Panc1 (cell line): ENCODE measurements at regions not wholly inside any gene's neighbourhood (a gene's known extent, or its start where the extent isn't known, plus 50 kb on each side); places are given as distances from the start of the nearest gene placed in this dataset.

ENCODE experiments used
- ATAC-seq: fragments of 200-7000 bp; cut with Tn5 transposase; 2 replicates; pipeline ENCODE4 v1.9.1; 2020; ENCODE audit warnings: mild to moderate bottlenecking, moderate library complexity
- BruUV-seq: library from RNA; stranded (reverse); fragments of 400-500 nt; replicated peaks from 2 replicates; lab custom pipeline; 2021; lab: Mats Ljungman, UMichigan
- CTCF ChIA-PET: fragments of 300-600 bp; sonication (Branson Sonifier 250); formaldehyde crosslinking; loops from one replicate; lab custom pipeline; 2022; ENCODE audit warnings: antibody characterized with exemption; lab: Charles Lee
- POLR2A ChIA-PET: fragments of 300-600 bp; sonication (Branson Sonifier 250); formaldehyde crosslinking; loops from one replicate; lab custom pipeline; 2022; ENCODE audit warnings: antibody characterized with exemption; lab: Charles Lee
- DNase-seq: peaks from one replicate; pipeline ENCODE4 v3.0.0-alpha.2; 2010; ENCODE audit warnings: low read depth, low spot score
- H3K27ac ChIP-seq: 2 replicates; pipeline ENCODE4 v1.5.1; 2011; ENCODE audit warnings: mild to moderate bottlenecking, low read length, inconsistent platforms
- H3K27me3 ChIP-seq: fragments of 200-500 bp; sonication (Bioruptor generic); 2 replicates; pipeline ENCODE4 v1.6.0; 2014; ENCODE audit warnings: low read length, inconsistent platforms; ENCODE audit not compliant: control insufficient read depth, insufficient read depth
- H3K36me3 ChIP-seq: fragments of 200-500 bp; sonication (Bioruptor generic); 2 replicates; pipeline ENCODE4 v1.5.1; 2014; ENCODE audit warnings: inconsistent platforms, mild to moderate bottlenecking, low read length, moderate library complexity; ENCODE audit not compliant: control insufficient read depth, insufficient read depth
- H3K4me1 ChIP-seq: 2 replicates; pipeline ENCODE4 v1.5.1; 2011; ENCODE audit warnings: inconsistent platforms, mild to moderate bottlenecking, low read length, moderate library complexity; ENCODE audit not compliant: control insufficient read depth, insufficient read depth
- H3K4me3 ChIP-seq, 2 experiments: 2 replicates each; pipeline ENCODE4 v1.5.1; 2011 to 2012; ENCODE audit warnings: low read depth in 2 of 2, low read length in 2 of 2, mild to moderate bottlenecking in 2 of 2, inconsistent platforms in 1 of 2, moderate library complexity in 1 of 2
- H3K9me3 ChIP-seq: fragments of 200-500 bp; sonication (Bioruptor generic); 2 replicates; pipeline ENCODE4 v1.5.1; 2014; ENCODE audit warnings: low read depth, mild to moderate bottlenecking, inconsistent platforms, low read length, moderate library complexity; ENCODE audit not compliant: control insufficient read depth, insufficient read depth
- CTCF ChIP-seq: fragments of 450-650 bp; IDR thresholded peaks from 2 replicates; pipeline ENCODE4 v1.5.1; 2017; ENCODE audit warnings: mild to moderate bottlenecking
- POLR2AphosphoS5 ChIP-seq: IDR thresholded peaks from 2 replicates; pipeline ENCODE4 v1.6.1; 2012; ENCODE audit warnings: mild to moderate bottlenecking, low read depth, low read length, moderate library complexity
- REST ChIP-seq, 2 experiments: IDR thresholded peaks; 2 replicates each; pipeline ENCODE4 v1.6.1; 2011 to 2012; ENCODE audit warnings: low read depth in 2 of 2, control low read depth in 1 of 2, low read length in 1 of 2, mild to moderate bottlenecking in 1 of 2, moderate library complexity in 1 of 2; ENCODE audit not compliant: insufficient read depth in 1 of 2
- SIN3A ChIP-seq: IDR thresholded peaks from 2 replicates; pipeline ENCODE4 v1.6.1; 2012; ENCODE audit warnings: low read depth, mild to moderate bottlenecking, low read length, moderate library complexity, borderline replicate concordance; ENCODE audit not compliant: insufficient read depth
- TCF7L2 ChIP-seq: IDR thresholded peaks from 2 replicates; pipeline ENCODE4 v1.6.1; 2011; ENCODE audit warnings: mild to moderate bottlenecking, low read depth, low read length, inconsistent platforms
- in situ Hi-C: cut with HindIII; loops from 2 replicates; pipeline ENCODE4 v1.10.0; 2016; ENCODE audit warnings: low sequenced_read_pairs, low pct_unique_long_range_greater_than_20kb
- intact Hi-C: fragments of 100-400 bp; cut with micrococcal nuclease; formaldehyde crosslinking; loops from one replicate; pipeline ENCODE4 v1.10.0; 2022; ENCODE audit not compliant: unreplicated experiment

DNA sequence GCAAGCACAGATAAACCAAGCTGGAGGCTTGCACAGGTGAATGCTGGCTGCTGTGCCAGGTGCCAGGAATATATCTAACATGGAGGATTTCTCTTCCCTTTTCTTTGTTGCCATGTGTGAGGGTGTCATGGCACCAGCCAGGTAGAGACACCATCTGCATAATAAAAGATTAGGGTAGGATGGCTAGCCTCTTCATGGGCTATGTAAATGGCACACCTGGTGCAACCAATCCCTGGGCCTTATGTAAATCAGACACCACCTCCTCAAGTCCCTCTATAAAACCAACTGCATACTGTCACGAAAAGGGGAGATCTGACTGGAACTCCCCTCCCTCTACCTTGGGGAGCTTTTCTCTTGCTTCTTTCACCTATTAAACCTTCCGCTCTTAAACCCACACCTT is 322.5 kb upstream of the POM121L12 start:
- ATAC-seq (no peak), DNase-seq (no peak)
- no TSS peak for BruUV-seq
- Histone ChIP-seq H3K27me3 (no peaks in the 10 kb centered on the region), H3K36me3 (no peaks in the 10 kb centered on the region), H3K9me3 (no peaks in the 10 kb centered on the region), H3K4me3 (no peak overlapping the region), H3K27ac (no peak overlapping the region), H3K4me1 (no peaks in the 10 kb centered on the region)
- POLR2A ChIA-PET = no interaction called here
- intact Hi-C loops (no loop called here), in situ Hi-C loops (no loop called here)
- CTCF ChIA-PET = no interaction called here
- TF ChIP-seq TCF7L2 (no peak), CTCF (no peak), SIN3A (no peak), POLR2AphosphoS5 (no peak), REST (IDR thresholded peaks at IDR 0.05; ENCODE audit: insufficient read depth in 1 of 2, low read depth in 2 of 2, low read length in 1 of 2) (no peak)

DNA sequence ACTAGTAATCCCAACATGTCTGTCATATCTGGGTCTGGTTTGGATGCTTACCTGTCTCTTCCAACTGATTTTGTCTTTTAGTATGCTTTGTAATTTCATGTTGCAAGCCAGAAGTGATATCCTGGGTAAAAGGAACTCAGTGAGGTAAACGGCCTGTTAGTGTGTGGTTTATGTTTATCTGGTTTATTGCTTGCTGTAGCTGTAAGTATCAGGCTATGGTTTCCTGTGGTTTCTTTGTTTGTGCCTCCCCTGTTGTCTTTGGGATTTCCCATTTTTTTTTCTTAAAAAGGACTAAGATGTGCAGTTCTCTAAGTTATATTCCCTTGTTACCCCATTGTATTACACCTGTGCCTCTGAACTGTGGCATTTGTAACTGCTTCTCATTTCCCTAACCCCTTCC is 323.5 kb upstream of the POM121L12 start:
- TF ChIP-seq REST (IDR thresholded peaks at IDR 0.05; ENCODE audit: insufficient read depth in 1 of 2, low read depth in 2 of 2, low read length in 1 of 2) = no peak
- DNase-seq (no peak), ATAC-seq (no peak)
- no peaks in the 10 kb centered on the region for H3K4me1 ChIP-seq
- ChIA-PET POLR2A (no interaction called here), CTCF (no interaction called here)
- no peak overlapping the region for H3K4me3 ChIP-seq
- no peaks in the 10 kb centered on the region for H3K36me3 ChIP-seq
- intact Hi-C loops = no loop called here
- H3K27ac ChIP-seq = no peak overlapping the region
- BruUV-seq = no TSS peak
- in situ Hi-C loops = no loop called here
- no peaks in the 10 kb centered on the region for H3K9me3 ChIP-seq
- H3K27me3 ChIP-seq = no peaks in the 10 kb centered on the region
